IPS DF 4.7 (cell line): ENCODE measurements at regions not wholly inside any gene's neighbourhood (a gene's known extent, or its start where the extent isn't known, plus 50 kb on each side); places are given as distances from the start of the nearest gene placed in this dataset.

Experiments used
- DNase-seq: peaks from one replicate; pipeline ENCODE4 v3.0.0-alpha.2; 2013; ENCODE audit warnings: low spot score; ENCODE audit errors: extremely low read depth

- no peak for DNase-seq
Measured at GRCh38 chr16:11401161-11402050, 56.1 kb downstream of the RMI2 start.

GRCh38 chr16:11402051-11402744 is 56.9 kb downstream of the RMI2 start:
- DNase-seq, result no peak

GRCh38 chr16:11402745-11403533 is 57.7 kb downstream of the RMI2 start:
- DNase-seq, result no peak

- no peak for DNase-seq
Measured at GRCh38 chr16:11403534-11403795, 58.2 kb downstream of the RMI2 start.

- DNase-seq, result no peak
Measured at GRCh38 chr16:11403920-11404319, 58.7 kb downstream of the RMI2 start.

GRCh38 chr16:11404603-11405002 is 59.3 kb downstream of the RMI2 start:
- no peak for DNase-seq

GRCh38 chr16:11405331-11406176 is 60.3 kb downstream of the RMI2 start:
- DNase-seq, result no peak

GRCh38 chr16:11406177-11406560 is 60.9 kb downstream of the RMI2 start:
- no peak for DNase-seq

- DNase-seq, result peak; percentile 68
Measured at GRCh38 chr16:11407047-11407982, 62.1 kb downstream of the RMI2 start.

- DNase-seq, result no peak
Measured at GRCh38 chr16:11408216-11408615, 63.0 kb downstream of the RMI2 start.

GRCh38 chr16:11409398-11409797 is 64.1 kb downstream of the RMI2 start:
- no peak for DNase-seq

- no peak for DNase-seq
Measured at GRCh38 chr16:11410376-11411058, 65.3 kb downstream of the RMI2 start.

GRCh38 chr16:11411059-11411550 is 65.8 kb downstream of the RMI2 start:
- DNase-seq, result no peak

- DNase-seq, result no peak
Measured at GRCh38 chr16:11412175-11412904, 67.1 kb downstream of the RMI2 start.

- DNase-seq, result no peak
Measured at GRCh38 chr16:11412965-11413887, 68.0 kb downstream of the RMI2 start.

GRCh38 chr16:11413907-11414595 is 68.8 kb downstream of the RMI2 start:
- no peak for DNase-seq
